ENCODE measurements at regions not wholly inside any gene's neighbourhood (a gene's known extent, or its start where the extent isn't known, plus 50 kb on each side); places are given as distances from the start of the nearest gene placed in this dataset.

GRCh38 chr4:26141911-26142638 is 178.7 kb upstream of the RBPJ start:
- 59% methylated on average over 8 of the region's 8 CpGs for WGBS (ENCODE audit: missing lambda C conversion rate)
- Histone ChIP-seq H3K4me2 (no peak overlapping the region), H3K4me3 (no peak overlapping the region), H3K9me3 (no peaks in the 10 kb centered on the region), H3K4me1 (no peaks in the 10 kb centered on the region), H3K27ac (no peak overlapping the region)
- ChIA-PET POLR2A (no interaction called here), CTCF (no interaction called here)
- DNase-seq (ENCODE audit: low read depth in 1 of 2, low spot score in 1 of 2) (no peak), FAIRE-seq (no peak), ATAC-seq (no peak)
- TF ChIP-seq REST (IDR thresholded peaks at IDR 0.05) (no peak), GATA3 (IDR thresholded peaks at IDR 0.05; ENCODE audit: borderline replicate concordance) (no peak), NFE2L2 (conservative IDR thresholded peaks at IDR 0.05; ENCODE audit: low read length) (no peak), USF2 (IDR thresholded peaks at IDR 0.05) (no peak), E2F6 (IDR thresholded peaks at IDR 0.05; ENCODE audit: borderline replicate concordance, low read depth) (no peak), EHMT2 (IDR thresholded peaks at IDR 0.05; ENCODE audit: low read depth) (no peak), HES2 (IDR thresholded peaks at IDR 0.05) (no peak), ZFP36 (IDR thresholded peaks at IDR 0.05; ENCODE audit: borderline replicate concordance, partially characterized antibody) (no peak), BCL3 (IDR thresholded peaks at IDR 0.05) (no peak), EP300 (IDR thresholded peaks at IDR 0.05) (no peak), RAD21 (conservative IDR thresholded peaks at IDR 0.05 in 1 of 2, IDR thresholded peaks at IDR 0.05 in 1 of 2) (no peak)

- 36% methylated on average over 2 of the region's 2 CpGs for WGBS (ENCODE audit: missing lambda C conversion rate)
Measured at GRCh38 chr4:26144526-26145155, 176.2 kb upstream of the RBPJ start.

More at GRCh38 chr4:26144526-26145155, 176.2 kb upstream of the RBPJ start:
- H3K27ac ChIP-seq: no peak overlapping the region
- H3K4me1 ChIP-seq: no peaks in the 10 kb centered on the region
- H3K9me3 ChIP-seq: no peaks in the 10 kb centered on the region
- DNase-seq (ENCODE audit: low read depth in 1 of 2, low spot score in 1 of 2) (no peak), ATAC-seq (no peak), FAIRE-seq (no peak)
- no peak overlapping the region for H3K4me3 ChIP-seq
- TF ChIP-seq GATA3 (IDR thresholded peaks at IDR 0.05; ENCODE audit: borderline replicate concordance) (no peak), TFCP2L1 (CRISPR knock-in tag; IDR thresholded peaks at IDR 0.05) (no peak), ZSCAN20 (CRISPR knock-in tag; IDR thresholded peaks at IDR 0.05) (no peak), CEBPB (IDR thresholded peaks at IDR 0.05) (no peak), HES2 (IDR thresholded peaks at IDR 0.05) (no peak), ESRRA (IDR thresholded peaks at IDR 0.05; ENCODE audit: borderline replicate concordance, low read length) (no peak), FOXS1 (CRISPR knock-in tag; IDR thresholded peaks at IDR 0.05) (no peak), BHLHE40 (IDR thresholded peaks at IDR 0.05; ENCODE audit: low read depth, low read length) (no peak), PBX3 (IDR thresholded peaks at IDR 0.05) (no peak), ELK1 (IDR thresholded peaks at IDR 0.05; ENCODE audit: low read depth, low read length) (no peak), KDM5A (IDR thresholded peaks at IDR 0.05) (no peak), NFE2L2 (conservative IDR thresholded peaks at IDR 0.05; ENCODE audit: low read length) (no peak), HDAC2 (IDR thresholded peaks at IDR 0.05) (no peak), PHF8 (IDR thresholded peaks at IDR 0.05; ENCODE audit: borderline replicate concordance, low read depth) (no peak), ATOH8 (CRISPR knock-in tag; IDR thresholded peaks at IDR 0.05; ENCODE audit: low read depth) (no peak), HEYL (CRISPR knock-in tag; IDR thresholded peaks at IDR 0.05) (no peak)
- CTCF ChIA-PET: no interaction called here
- 0 out of 3 replicates have a peak overlapping the region, but pooled peaks have one; percentile 8 for H3K4me2 ChIP-seq
- POLR2A ChIA-PET: no interaction called here
